ENCODE measurements at regions not wholly inside any gene's neighbourhood (a gene's known extent, or its start where the extent isn't known, plus 50 kb on each side); places are given as distances from the start of the nearest gene placed in this dataset.

GRCh38 chr1:239212811-239213220, 173.6 kb upstream of the CHRM3 start:
- no peak for DNase-seq (ENCODE audit: low spot score)

GRCh38 chr1:239209591-239209990, 176.8 kb upstream of the CHRM3 start:
- no peak for DNase-seq (ENCODE audit: low spot score)

GRCh38 chr1:239204401-239204800, 182.0 kb upstream of the CHRM3 start:
- no peak for DNase-seq (ENCODE audit: low spot score)

- no peak for DNase-seq (ENCODE audit: low spot score)
These were observed 188.5 kb upstream of the CHRM3 start for GRCh38 chr1:239197871-239198270.

GRCh38 chr1:239189998-239190512, 196.3 kb upstream of the CHRM3 start:
- no peak for DNase-seq (ENCODE audit: low spot score)

- DNase-seq (ENCODE audit: low spot score), result no peak
These were observed 199.9 kb upstream of the CHRM3 start for GRCh38 chr1:239186487-239186886.

- no peak for DNase-seq (ENCODE audit: low spot score)
These were observed 201.1 kb upstream of the CHRM3 start for GRCh38 chr1:239185245-239185619.

GRCh38 chr1:239184561-239185244, 201.7 kb upstream of the CHRM3 start:
- DNase-seq (ENCODE audit: low spot score), result no peak

- DNase-seq (ENCODE audit: low spot score), result no peak
These were observed 207.4 kb upstream of the CHRM3 start for GRCh38 chr1:239178961-239179360.

GRCh38 chr1:239174880-239175279, 211.5 kb upstream of the CHRM3 start:
- DNase-seq (ENCODE audit: low spot score), result no peak

GRCh38 chr1:239170828-239171227, 215.5 kb upstream of the CHRM3 start:
- no peak for DNase-seq (ENCODE audit: low spot score)

- no peak for DNase-seq (ENCODE audit: low spot score)
These were observed 217.1 kb upstream of the CHRM3 start for GRCh38 chr1:239169276-239169675.

GRCh38 chr1:239164451-239165180, 221.8 kb upstream of the CHRM3 start:
- peak; percentile 6 for DNase-seq (ENCODE audit: low spot score)

- DNase-seq (ENCODE audit: low spot score), result no peak
These were observed 230.8 kb upstream of the CHRM3 start for GRCh38 chr1:239155466-239156091.

- no peak for DNase-seq (ENCODE audit: low spot score)
These were observed 234.4 kb upstream of the CHRM3 start for GRCh38 chr1:239151937-239152336.

- no peak for DNase-seq (ENCODE audit: low spot score)
These were observed 245.4 kb upstream of the CHRM3 start for GRCh38 chr1:239140968-239141367.

- DNase-seq (ENCODE audit: low spot score), result no peak
These were observed 246.6 kb upstream of the CHRM3 start for GRCh38 chr1:239139801-239140200.

- no peak for DNase-seq (ENCODE audit: low spot score)
These were observed 257.8 kb upstream of the CHRM3 start for GRCh38 chr1:239128541-239128940.

GRCh38 chr1:239126884-239127283, 259.5 kb upstream of the CHRM3 start:
- DNase-seq (ENCODE audit: low spot score), result no peak

- DNase-seq (ENCODE audit: low spot score), result no peak
These were observed 260.5 kb upstream of the CHRM3 start for GRCh38 chr1:239125893-239126292.

- DNase-seq (ENCODE audit: low spot score), result peak; percentile 34
These were observed 261.3 kb upstream of the CHRM3 start for GRCh38 chr1:239125027-239125426.

GRCh38 chr1:239123260-239123659, 263.1 kb upstream of the CHRM3 start:
- no peak for DNase-seq (ENCODE audit: low spot score)
